ENCODE measurements at regions not wholly inside any gene's neighbourhood (a gene's known extent, or its start where the extent isn't known, plus 50 kb on each side); places are given as distances from the start of the nearest gene placed in this dataset.

DNA sequence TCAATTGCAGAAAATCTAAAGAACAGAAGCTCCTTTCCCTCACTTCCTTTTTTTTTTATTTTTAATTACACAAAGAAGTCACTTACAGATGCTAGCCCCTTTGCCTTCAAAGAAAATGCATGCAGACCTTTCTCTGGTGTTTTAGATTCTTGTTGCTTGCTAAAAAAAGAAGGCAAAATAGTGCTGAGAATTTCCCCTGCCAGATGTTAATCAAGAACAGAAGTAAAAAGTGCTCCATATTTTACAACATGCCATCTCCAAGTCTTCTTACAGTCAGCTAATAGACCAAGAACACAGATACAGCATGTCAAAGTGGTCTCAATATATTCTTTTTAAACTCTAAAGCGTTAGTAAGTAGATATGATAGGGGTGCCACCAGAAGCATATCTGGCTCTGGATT is 142.8 kb upstream of the RGMB start:
- TF ChIP-seq, protein P1, sequence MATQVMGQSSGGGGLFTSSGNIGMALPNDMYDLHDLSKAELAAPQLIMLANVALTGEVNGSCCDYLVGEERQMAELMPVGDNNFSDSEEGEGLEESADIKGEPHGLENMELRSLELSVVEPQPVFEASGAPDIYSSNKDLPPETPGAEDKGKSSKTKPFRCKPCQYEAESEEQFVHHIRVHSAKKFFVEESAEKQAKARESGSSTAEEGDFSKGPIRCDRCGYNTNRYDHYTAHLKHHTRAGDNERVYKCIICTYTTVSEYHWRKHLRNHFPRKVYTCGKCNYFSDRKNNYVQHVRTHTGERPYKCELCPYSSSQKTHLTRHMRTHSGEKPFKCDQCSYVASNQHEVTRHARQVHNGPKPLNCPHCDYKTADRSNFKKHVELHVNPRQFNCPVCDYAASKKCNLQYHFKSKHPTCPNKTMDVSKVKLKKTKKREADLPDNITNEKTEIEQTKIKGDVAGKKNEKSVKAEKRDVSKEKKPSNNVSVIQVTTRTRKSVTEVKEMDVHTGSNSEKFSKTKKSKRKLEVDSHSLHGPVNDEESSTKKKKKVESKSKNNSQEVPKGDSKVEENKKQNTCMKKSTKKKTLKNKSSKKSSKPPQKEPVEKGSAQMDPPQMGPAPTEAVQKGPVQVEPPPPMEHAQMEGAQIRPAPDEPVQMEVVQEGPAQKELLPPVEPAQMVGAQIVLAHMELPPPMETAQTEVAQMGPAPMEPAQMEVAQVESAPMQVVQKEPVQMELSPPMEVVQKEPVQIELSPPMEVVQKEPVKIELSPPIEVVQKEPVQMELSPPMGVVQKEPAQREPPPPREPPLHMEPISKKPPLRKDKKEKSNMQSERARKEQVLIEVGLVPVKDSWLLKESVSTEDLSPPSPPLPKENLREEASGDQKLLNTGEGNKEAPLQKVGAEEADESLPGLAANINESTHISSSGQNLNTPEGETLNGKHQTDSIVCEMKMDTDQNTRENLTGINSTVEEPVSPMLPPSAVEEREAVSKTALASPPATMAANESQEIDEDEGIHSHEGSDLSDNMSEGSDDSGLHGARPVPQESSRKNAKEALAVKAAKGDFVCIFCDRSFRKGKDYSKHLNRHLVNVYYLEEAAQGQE (IDR thresholded peaks at IDR 0.05; ENCODE audit: insufficient read depth in 1 of 2, low read depth in 2 of 2, low read length in 2 of 2) = no peak
- TF ChIP-seq POLR2AphosphoS5 (IDR thresholded peaks at IDR 0.05; ENCODE audit: low read depth, low read length) (no peak), TAF1 (IDR thresholded peaks at IDR 0.05; ENCODE audit: borderline replicate concordance, insufficient read depth, low read length) (no peak), SIN3A (IDR thresholded peaks at IDR 0.05; ENCODE audit: borderline replicate concordance, insufficient read depth, low read length) (no peak)
